ENCODE measurements at regions not wholly inside any gene's neighbourhood (a gene's known extent, or its start where the extent isn't known, plus 50 kb on each side); places are given as distances from the start of the nearest gene placed in this dataset.
"Not testable (repeated sequence)": the region's sequence is repeated elsewhere in the genome, so short reads cannot be mapped to it uniquely, and the experiment has no call there.

GRCh38 chr4:92014067-92014466 lies 289.7 kb upstream of the GRID2 start:
- no peak for DNase-seq

GRCh38 chr4:92021203-92021602 lies 282.6 kb upstream of the GRID2 start:
- DNase-seq: no peak

- DNase-seq: no peak
Observed at GRCh38 chr4:92021788-92022187, 282.0 kb upstream of the GRID2 start.

DNA sequence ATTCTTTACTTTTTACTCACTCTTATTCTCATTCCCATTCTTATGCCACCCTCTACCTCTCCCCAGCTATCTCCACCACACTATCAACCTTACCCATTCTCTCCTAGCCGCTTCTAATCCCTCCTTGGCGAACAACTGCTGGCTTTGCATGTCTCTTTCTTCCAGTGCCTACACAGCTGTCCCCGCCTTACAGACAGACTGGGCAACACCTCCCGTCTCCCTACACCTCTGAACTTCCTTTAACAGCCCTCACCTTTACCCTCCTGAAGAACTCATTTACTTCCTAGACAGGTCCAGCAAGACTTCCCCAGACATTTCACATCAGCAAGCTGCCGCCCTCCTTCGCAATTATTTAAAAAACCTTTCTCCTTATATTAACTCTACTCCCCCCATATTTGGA lies 274.9 kb upstream of the GRID2 start:
- not testable (repeated sequence) for DNase-seq

- no peak for DNase-seq
Observed at GRCh38 chr4:92031825-92032224, 271.9 kb upstream of the GRID2 start.

- no peak for DNase-seq
Observed at GRCh38 chr4:92035666-92036065, 268.1 kb upstream of the GRID2 start.

DNA sequence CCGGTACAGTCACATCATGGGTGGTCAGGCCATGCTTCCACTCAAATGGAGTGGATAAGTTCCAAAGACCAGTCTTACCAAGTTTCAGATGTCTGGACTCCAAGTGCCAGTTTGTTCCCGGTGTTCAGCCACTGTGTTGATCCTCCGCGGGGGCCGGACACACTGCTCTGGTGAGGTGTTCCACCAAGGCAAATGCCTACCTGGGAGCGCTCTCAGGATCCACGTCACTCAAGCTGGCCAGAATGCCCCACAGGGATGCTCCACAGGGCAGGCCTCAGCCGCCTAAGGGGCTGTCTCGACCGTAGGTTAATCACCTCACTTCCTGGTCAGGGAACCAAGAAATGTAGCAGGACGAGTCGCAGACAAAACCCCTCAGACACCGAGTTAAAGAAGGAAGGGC lies 258.0 kb upstream of the GRID2 start:
- DNase-seq: no peak

DNA sequence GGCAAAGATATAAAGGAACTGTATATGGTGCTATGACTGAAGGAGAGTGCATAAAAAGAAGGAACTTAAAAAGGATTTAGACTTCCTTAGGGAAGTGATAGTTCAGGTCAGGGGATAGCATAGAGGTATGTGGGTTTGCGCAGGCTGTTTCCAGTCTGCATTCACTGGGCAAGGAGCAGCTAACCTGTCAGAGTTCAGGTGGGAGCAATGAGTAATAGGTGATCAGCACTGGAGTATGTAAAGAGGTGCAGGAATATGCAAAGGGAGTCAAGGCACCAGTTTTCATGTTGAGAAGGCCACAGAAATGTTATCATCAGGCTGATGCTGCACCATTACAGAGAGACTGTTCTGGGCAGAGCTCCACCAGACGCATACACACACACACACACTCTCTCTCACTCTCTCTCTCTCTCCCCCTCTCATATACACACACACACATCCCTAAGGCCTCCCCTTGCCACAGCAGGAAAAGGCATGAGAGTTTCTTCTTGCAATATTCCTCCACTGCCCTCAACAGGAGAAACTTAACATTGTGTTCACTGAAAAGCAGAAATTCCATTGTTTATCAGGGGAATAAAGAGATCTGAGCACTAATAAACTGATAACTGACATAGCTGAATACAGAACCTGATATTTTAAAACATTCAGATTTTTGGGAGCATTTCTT lies 256.4 kb upstream of the GRID2 start:
- DNase-seq: peak; percentile 13

DNA sequence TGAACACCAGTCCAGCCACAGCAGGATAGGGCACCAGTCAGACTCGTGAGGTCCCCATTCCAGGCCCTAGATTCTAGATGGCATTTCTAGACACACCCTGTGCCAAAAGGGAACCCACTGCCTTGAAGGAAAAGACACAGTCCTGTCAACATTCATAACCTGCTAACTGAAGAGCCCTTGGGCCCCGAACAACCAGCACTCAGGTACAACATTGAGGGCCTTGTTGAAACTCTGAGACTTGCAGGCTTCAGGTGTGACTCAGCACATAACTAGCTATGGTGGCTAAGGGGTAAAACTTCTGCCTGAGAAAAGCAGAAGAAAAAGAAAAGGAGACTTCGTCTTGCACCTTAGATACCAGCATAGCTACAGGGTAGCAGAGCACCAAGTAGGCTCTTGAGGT lies 252.9 kb upstream of the GRID2 start:
- no peak for DNase-seq

DNA sequence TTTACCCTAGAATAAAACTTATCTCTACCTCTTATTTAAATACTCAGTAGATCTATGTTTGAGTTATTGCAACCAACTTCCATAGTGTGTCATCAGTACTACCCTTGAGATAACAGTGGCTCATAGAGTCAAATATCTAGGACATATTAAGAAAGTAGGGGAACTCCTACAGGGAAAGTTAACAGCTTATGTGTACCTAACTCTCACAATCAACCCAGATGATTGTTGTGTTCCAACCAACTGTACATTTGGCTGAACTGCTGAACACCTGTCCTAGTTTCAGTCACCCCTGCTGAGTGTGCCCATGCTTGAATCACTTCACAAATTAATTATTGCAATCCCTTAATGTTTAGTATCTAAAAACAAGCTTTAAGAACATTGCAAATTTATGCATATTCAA lies 244.2 kb upstream of the GRID2 start:
- no peak for DNase-seq

DNA sequence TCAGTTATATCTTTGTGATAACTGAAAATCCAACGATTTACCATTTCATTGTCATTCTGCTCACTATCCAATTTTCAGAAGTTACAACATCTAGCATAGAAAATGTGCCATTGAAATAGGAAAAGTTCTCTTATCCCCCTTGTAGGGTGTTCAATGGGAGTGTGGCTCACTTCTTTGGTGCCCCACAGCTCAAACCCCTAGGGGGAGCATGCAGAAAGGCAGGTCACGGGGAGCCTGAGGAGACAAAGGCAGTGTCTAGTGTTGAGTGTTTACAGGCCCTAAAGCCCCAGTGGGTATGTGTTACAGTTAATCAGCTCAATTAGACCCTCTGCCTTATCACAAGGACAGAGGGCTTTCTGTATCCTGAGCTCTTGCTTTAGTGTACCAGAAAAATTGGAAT lies 243.4 kb upstream of the GRID2 start:
- no peak for DNase-seq

GRCh38 chr4:92064574-92064973 lies 239.2 kb upstream of the GRID2 start:
- DNase-seq: no peak

GRCh38 chr4:92066485-92066884 lies 237.3 kb upstream of the GRID2 start:
- DNase-seq: no peak

- no peak for DNase-seq
Observed at GRCh38 chr4:92071587-92071986, 232.2 kb upstream of the GRID2 start.

DNA sequence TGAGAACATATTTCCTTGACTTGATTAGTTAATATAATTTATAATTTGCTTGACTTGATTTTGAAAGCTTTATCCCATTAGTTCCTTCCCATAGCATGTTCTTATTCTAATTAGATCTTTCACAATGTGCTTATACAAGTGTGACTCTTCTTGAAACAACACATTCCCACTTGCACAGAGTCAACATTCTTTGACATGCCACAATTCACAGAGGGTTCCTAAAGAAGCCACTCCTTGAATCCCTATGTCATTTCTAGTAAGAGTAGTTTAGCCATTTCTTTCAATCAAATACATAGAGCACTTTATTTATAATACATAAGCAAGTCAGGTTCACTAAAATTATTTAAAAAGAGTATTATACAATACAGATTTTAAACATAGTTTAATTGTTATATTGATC lies 228.9 kb upstream of the GRID2 start:
- DNase-seq: no peak

- no peak for DNase-seq
Observed at GRCh38 chr4:92090887-92091286, 212.9 kb upstream of the GRID2 start.

GRCh38 chr4:92091335-92091734 lies 212.4 kb upstream of the GRID2 start:
- no peak for DNase-seq

DNA sequence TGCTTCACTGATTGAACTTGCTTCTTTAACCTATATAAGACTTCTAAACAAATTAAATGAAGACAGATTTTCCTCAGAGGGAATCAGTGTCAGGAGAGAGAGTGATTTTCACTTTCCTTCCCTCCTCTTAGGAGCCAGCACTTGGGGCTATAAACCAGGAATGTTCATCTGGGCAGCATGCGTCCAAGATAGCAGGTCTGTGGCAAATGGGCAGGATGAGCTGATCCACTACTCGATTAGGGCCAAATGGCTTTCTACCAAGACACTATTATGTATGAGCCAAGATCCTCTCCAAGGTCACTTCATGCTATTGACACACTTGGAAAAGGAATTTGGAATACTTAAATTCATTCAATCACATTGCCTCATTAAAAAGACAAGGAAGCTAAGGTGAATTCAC lies 203.9 kb upstream of the GRID2 start:
- no peak for DNase-seq

DNA sequence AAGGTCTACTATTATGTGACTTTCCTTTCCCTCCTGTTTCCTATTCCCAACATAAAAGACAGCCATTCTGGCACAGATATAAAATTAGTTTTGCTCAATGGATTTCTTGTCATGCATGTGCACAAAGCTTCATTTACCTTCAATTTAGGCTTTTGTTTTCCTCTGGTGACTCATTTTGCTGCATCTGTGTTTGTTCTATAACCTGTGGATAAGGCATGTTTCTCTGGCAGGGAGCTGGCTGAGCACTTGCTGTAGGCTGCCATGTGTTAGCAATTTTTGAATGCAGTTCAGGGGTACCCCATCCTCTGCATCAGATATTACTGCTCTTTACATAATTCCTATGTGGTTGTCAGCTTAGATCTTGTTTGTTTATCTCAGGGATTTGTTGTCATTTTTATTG lies 202.8 kb upstream of the GRID2 start:
- no peak for DNase-seq

DNA sequence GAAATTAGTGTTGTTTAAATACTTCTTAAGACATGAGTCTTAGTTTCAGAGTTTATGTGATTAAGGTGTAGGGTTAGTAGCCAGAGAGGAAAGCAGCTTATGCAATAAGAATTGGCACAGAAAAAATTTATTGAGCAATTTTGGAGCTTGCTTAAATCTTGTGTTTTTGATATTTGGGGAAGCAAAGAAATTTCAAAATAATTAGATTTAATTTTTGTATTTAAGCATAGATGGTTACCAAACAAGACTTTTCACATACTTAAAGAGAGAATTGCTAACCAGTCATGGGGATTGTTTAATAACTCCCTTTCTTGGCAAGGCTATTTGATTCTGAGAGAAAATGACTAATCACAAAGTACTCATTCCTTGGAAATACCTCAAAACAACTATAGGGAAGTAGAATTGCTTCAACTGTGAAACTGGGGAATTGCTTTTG lies 202.0 kb upstream of the GRID2 start:
- no peak for DNase-seq

- DNase-seq: no peak
Observed at GRCh38 chr4:92104506-92104905, 199.3 kb upstream of the GRID2 start.

- DNase-seq: no peak
Observed at GRCh38 chr4:92106816-92107215, 196.9 kb upstream of the GRID2 start.

GRCh38 chr4:92111493-92111892 lies 192.3 kb upstream of the GRID2 start:
- no peak for DNase-seq

- DNase-seq: no peak
Observed at GRCh38 chr4:92112805-92113204, 191.0 kb upstream of the GRID2 start.

GRCh38 chr4:92120810-92121498 lies 182.8 kb upstream of the GRID2 start:
- DNase-seq: no peak

Data from retina (tissue), 1 donor.